ENCODE measurements at regions not wholly inside any gene's neighbourhood (a gene's known extent, or its start where the extent isn't known, plus 50 kb on each side); places are given as distances from the start of the nearest gene placed in this dataset.

- POLR2A ChIA-PET, result interaction anchor here (0.7 kb wide), 1 partner anchor 10 kb away, joined by 3 read pairs; no protein-coding TSS in a partner anchor
- Mint-ChIP-seq H3K27me3 (no peaks in the 10 kb centered on the region), H3K36me3 (ENCODE audit: low read depth) (no peaks in the 10 kb centered on the region), H3K4me3 (no peak overlapping the region), H3K27ac (no peak overlapping the region), H3K4me1 (ENCODE audit: low read depth) (peaks cover 9% of the 10 kb centered on the region), H3K9me3 (peaks cover 1% of the 10 kb centered on the region)
- DNase-seq, result no peak
- TF ChIP-seq CTCF (IDR thresholded peaks at IDR 0.05), result no peak
- CTCF ChIA-PET, result no interaction called here
- intact Hi-C loops (cut with micrococcal nuclease), result no loop called here
- ATAC-seq, result no peak
Observed at GRCh38 chr9:31445960-31446359, 938.5 kb upstream of the ACO1 start.

DNA sequence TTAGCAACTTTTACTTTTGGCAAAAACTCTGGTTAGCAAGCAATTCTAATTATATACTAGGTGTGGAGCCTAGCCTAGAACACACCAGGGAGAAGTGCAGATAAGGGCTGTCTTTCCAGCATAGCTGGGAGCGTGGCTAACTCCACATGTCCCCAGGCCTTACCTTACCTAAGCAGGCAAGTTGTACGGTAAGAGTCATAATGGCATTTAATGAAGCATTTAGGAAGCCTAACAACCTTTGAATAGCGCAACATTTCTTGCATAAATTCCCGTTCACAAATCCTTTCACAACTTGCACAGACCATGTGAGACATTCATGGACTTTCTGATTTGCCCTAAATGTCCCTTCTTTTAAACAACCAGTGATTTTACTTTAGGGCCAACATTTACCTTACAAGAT, 917.4 kb upstream of the ACO1 start:
- Mint-ChIP-seq H3K27ac (no peak overlapping the region), H3K4me3 (no peak overlapping the region), H3K9me3 (peaks cover 22% of the 10 kb centered on the region), H3K4me1 (ENCODE audit: low read depth) (peaks cover 8% of the 10 kb centered on the region), H3K27me3 (no peaks in the 10 kb centered on the region), H3K36me3 (ENCODE audit: low read depth) (no peaks in the 10 kb centered on the region)
- ChIA-PET CTCF (no interaction called here), POLR2A (no interaction called here)
- intact Hi-C loops (cut with micrococcal nuclease), result no loop called here
- TF ChIP-seq CTCF (IDR thresholded peaks at IDR 0.05), result no peak
- DNase-seq (no peak), ATAC-seq (no peak)

DNA sequence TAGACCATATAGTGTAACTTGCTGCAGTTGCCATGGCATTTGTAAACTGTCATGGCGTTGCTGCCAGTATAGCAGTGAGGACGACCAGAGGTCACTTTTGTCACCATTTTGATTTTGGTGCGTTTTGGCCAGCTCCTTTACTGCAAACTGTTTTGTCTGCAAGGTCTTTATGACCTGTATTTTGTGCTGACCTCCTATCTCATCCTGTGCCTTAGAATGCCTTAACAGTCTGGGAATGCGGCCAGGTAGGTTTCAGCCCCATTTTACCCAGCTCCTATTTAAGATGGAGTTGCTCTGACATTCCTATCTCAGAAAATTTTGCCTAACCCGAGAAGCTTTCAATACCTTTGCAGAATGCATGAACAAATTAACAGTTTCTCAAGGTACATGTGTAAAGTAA, 914.4 kb upstream of the ACO1 start:
- Mint-ChIP-seq H3K36me3 (ENCODE audit: low read depth) (no peaks in the 10 kb centered on the region), H3K27me3 (no peaks in the 10 kb centered on the region), H3K27ac (no peak overlapping the region), H3K9me3 (peaks cover 9% of the 10 kb centered on the region), H3K4me3 (no peak overlapping the region), H3K4me1 (ENCODE audit: low read depth) (peaks cover 8% of the 10 kb centered on the region)
- DNase-seq (no peak), ATAC-seq (no peak)
- ChIA-PET CTCF (no interaction called here), POLR2A (no interaction called here)
- TF ChIP-seq CTCF (IDR thresholded peaks at IDR 0.05), result no peak
- intact Hi-C loops (cut with micrococcal nuclease), result no loop called here

DNA sequence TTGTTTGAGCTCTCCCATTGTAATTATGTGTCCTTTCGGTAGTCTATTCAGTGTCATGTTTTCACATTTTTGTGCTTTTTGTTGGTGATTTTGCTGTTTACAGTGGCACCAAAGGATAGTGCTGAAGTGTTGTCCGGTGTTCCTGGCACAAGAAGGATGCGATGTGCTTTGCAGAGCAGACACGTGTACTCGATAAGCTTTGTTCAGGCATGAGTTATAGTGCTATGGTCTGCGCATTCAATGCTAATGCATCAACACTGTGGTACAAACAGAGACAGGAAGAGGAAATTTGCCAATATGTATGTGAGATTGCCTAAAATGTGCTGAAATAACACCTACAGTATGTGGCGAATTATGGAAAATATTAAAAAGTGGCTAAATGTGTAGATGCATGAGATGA, 913.4 kb upstream of the ACO1 start:
- peaks cover 8% of the 10 kb centered on the region for H3K4me1 Mint-ChIP-seq (ENCODE audit: low read depth)
- ChIA-PET POLR2A (no interaction called here), CTCF (no interaction called here)
- H3K27me3 Mint-ChIP-seq, result no peaks in the 10 kb centered on the region
- H3K27ac Mint-ChIP-seq, result no peak overlapping the region
- DNase-seq (no peak), ATAC-seq (no peak)
- no peaks in the 10 kb centered on the region for H3K36me3 Mint-ChIP-seq (ENCODE audit: low read depth)
- no peak for TF ChIP-seq CTCF (IDR thresholded peaks at IDR 0.05)
- intact Hi-C loops (cut with micrococcal nuclease), result no loop called here
- H3K4me3 Mint-ChIP-seq, result no peak overlapping the region
- peaks cover 4% of the 10 kb centered on the region for H3K9me3 Mint-ChIP-seq

DNA sequence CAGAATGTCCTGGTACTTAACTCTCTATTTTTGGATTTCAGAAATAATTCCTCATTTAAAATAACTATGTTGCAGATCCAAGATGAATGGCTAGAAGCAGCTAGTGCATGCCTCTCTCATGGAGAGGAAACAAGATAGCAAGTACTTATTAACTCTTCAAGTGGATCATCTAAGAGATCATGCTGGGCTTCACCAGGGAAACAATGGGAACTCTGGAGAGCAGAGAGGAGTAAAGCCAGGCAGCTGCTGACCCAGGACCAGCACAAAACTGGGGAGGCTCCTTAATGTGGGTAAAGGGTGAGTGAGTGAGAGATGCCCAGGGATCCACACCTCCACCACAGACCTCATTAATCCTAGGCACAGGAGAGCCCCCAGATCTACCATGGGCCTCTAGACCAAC, 897.8 kb upstream of the ACO1 start:
- no peaks in the 10 kb centered on the region for H3K4me1 Mint-ChIP-seq (ENCODE audit: low read depth)
- no peak overlapping the region for H3K4me3 Mint-ChIP-seq
- POLR2A ChIA-PET, result no interaction called here
- CTCF ChIA-PET, result no interaction called here
- no peak overlapping the region for H3K27ac Mint-ChIP-seq
- H3K36me3 Mint-ChIP-seq (ENCODE audit: low read depth), result no peaks in the 10 kb centered on the region
- TF ChIP-seq CTCF (IDR thresholded peaks at IDR 0.05), result no peak
- H3K27me3 Mint-ChIP-seq, result no peaks in the 10 kb centered on the region
- no peak for DNase-seq
- no peak for ATAC-seq
- intact Hi-C loops (cut with micrococcal nuclease), result no loop called here
- H3K9me3 Mint-ChIP-seq, result no peaks in the 10 kb centered on the region
